A172 (cell line): ENCODE measurements at regions not wholly inside any gene's neighbourhood (a gene's known extent, or its start where the extent isn't known, plus 50 kb on each side); places are given as distances from the start of the nearest gene placed in this dataset.

Source experiments
- DNase-seq: peaks from one replicate; pipeline ENCODE4 v3.0.0-alpha.2; 2015; ENCODE audit warnings: low spot score

- DNase-seq = no peak
Observed at GRCh38 chr2:21393173-21393572, 269.4 kb downstream of the TDRD15 start.

- no peak for DNase-seq
Observed at GRCh38 chr2:21395366-21395765, 271.6 kb downstream of the TDRD15 start.

- no peak for DNase-seq
Observed at GRCh38 chr2:21396252-21396651, 272.5 kb downstream of the TDRD15 start.

GRCh38 chr2:21401022-21401698 lies 277.4 kb downstream of the TDRD15 start:
- no peak for DNase-seq

GRCh38 chr2:21404137-21404536 lies 280.4 kb downstream of the TDRD15 start:
- DNase-seq = no peak

- peak; percentile 5 for DNase-seq
Observed at GRCh38 chr2:21404827-21405625, 281.3 kb downstream of the TDRD15 start.

- DNase-seq = no peak
Observed at GRCh38 chr2:21406386-21406785, 282.6 kb downstream of the TDRD15 start.

GRCh38 chr2:21406911-21407310 lies 283.1 kb downstream of the TDRD15 start:
- no peak for DNase-seq

GRCh38 chr2:21407851-21408250 lies 284.1 kb downstream of the TDRD15 start:
- DNase-seq = no peak

GRCh38 chr2:21411741-21412140 lies 288.0 kb downstream of the TDRD15 start:
- DNase-seq = no peak

GRCh38 chr2:21412944-21413443 lies 289.2 kb downstream of the TDRD15 start:
- no peak for DNase-seq

- DNase-seq = no peak
Observed at GRCh38 chr2:21415234-21415633, 291.5 kb downstream of the TDRD15 start.

GRCh38 chr2:21416226-21416625 lies 292.5 kb downstream of the TDRD15 start:
- no peak for DNase-seq

- DNase-seq = no peak
Observed at GRCh38 chr2:21418456-21418855, 294.7 kb downstream of the TDRD15 start.

- DNase-seq = no peak
Observed at GRCh38 chr2:21420553-21421335, 297.0 kb downstream of the TDRD15 start.

- peak; percentile 23 for DNase-seq
Observed at GRCh38 chr2:21422050-21422449, 298.3 kb downstream of the TDRD15 start.

- DNase-seq = no peak
Observed at GRCh38 chr2:21422724-21423522, 299.2 kb downstream of the TDRD15 start.

- no peak for DNase-seq
Observed at GRCh38 chr2:21423854-21424253, 300.1 kb downstream of the TDRD15 start.

GRCh38 chr2:21424375-21424774 lies 300.6 kb downstream of the TDRD15 start:
- no peak for DNase-seq

GRCh38 chr2:21427606-21428005 lies 303.8 kb downstream of the TDRD15 start:
- DNase-seq = no peak

GRCh38 chr2:21428754-21429153 lies 305.0 kb downstream of the TDRD15 start:
- no peak for DNase-seq

GRCh38 chr2:21429747-21430146 lies 306.0 kb downstream of the TDRD15 start:
- DNase-seq = no peak
